OCI-LY7 (cell line): ENCODE measurements at regions not wholly inside any gene's neighbourhood (a gene's known extent, or its start where the extent isn't known, plus 50 kb on each side); places are given as distances from the start of the nearest gene placed in this dataset.
"Not testable (repeated sequence)": the region's sequence is repeated elsewhere in the genome, so short reads cannot be mapped to it uniquely, and the experiment has no call there.

Source experiments
- BruUV-seq: library from RNA; stranded (reverse); fragments of 400-500 nt; replicated peaks from 2 replicates; lab custom pipeline; 2021; lab: Mats Ljungman, UMichigan
- CTCF ChIA-PET: fragments of 300-600 bp; sonication (Branson Sonifier 250); formaldehyde crosslinking; loops from one replicate; lab custom pipeline; 2022; ENCODE audit warnings: antibody characterized with exemption; ENCODE audit not compliant: unreplicated experiment; lab: Charles Lee
- POLR2A ChIA-PET: fragments of 300-600 bp; sonication (Branson Sonifier 250); formaldehyde crosslinking; loops from one replicate; lab custom pipeline; 2022; ENCODE audit warnings: antibody characterized with exemption; lab: Charles Lee
- DNase-seq: peaks from one replicate; pipeline ENCODE4 v3.0.0-alpha.2; 2015; ENCODE audit warnings: low spot score
- H2AFZ ChIP-seq: fragments of 200-600 bp; sonication (generic), shearing (Covaris generic); 2 replicates; pipeline ENCODE4 v1.6.1; 2014; ENCODE audit warnings: mild to moderate bottlenecking, antibody characterized with exemption, low read length, moderate library complexity
- H3K27ac ChIP-seq: fragments of 200-600 bp; sonication (generic); 2 replicates; pipeline ENCODE4 v1.5.1; 2014; ENCODE audit warnings: mixed run types, low read depth, mild to moderate bottlenecking, moderate library complexity, low read length, inconsistent platforms; ENCODE audit not compliant: poor library complexity, severe bottlenecking
- H3K36me3 ChIP-seq: fragments of 200-600 bp; sonication (generic); 2 replicates; pipeline ENCODE4 v1.6.1; 2014; ENCODE audit warnings: mild to moderate bottlenecking, antibody characterized with exemption, low read length, moderate library complexity, mixed read lengths; ENCODE audit not compliant: insufficient read depth
- H3K4me1 ChIP-seq: fragments of 200-600 bp; sonication (generic); 2 replicates; pipeline ENCODE4 v1.5.1; 2014; ENCODE audit warnings: mild to moderate bottlenecking, low read length; ENCODE audit not compliant: insufficient read depth, poor library complexity, severe bottlenecking
- H3K4me2 ChIP-seq: fragments of 200-600 bp; sonication (generic); 2 replicates; pipeline ENCODE4 v1.6.1; 2014; ENCODE audit warnings: mild to moderate bottlenecking, low read length
- H3K4me3 ChIP-seq: fragments of 200-600 bp; sonication (generic); 2 replicates; pipeline ENCODE4 v1.5.1; 2014; ENCODE audit warnings: mild to moderate bottlenecking, low read depth, low read length; ENCODE audit not compliant: poor library complexity, severe bottlenecking
- H3K79me2 ChIP-seq: fragments of 200-600 bp; sonication (generic); 2 replicates; pipeline ENCODE4 v1.6.1; 2016; ENCODE audit warnings: low read depth, mild to moderate bottlenecking, low read length, moderate library complexity, mixed read lengths; ENCODE audit not compliant: insufficient read depth
- H3K9me2 ChIP-seq: fragments of 200-600 bp; sonication (generic); 2 replicates; pipeline ENCODE4 v1.6.1; 2016; ENCODE audit warnings: mild to moderate bottlenecking, low read length, mixed read lengths; ENCODE audit not compliant: insufficient read depth
- H3K9me3 ChIP-seq: fragments of 200-600 bp; sonication (generic); 2 replicates; pipeline ENCODE4 v1.6.1; 2014; ENCODE audit warnings: mild to moderate bottlenecking, mixed run types, low read length, mixed read lengths
- H4K20me1 ChIP-seq: fragments of 200-600 bp; sonication (generic); 2 replicates; pipeline ENCODE4 v1.6.1; 2014; ENCODE audit warnings: mild to moderate bottlenecking, antibody characterized with exemption, low read length, moderate library complexity, mixed read lengths; ENCODE audit not compliant: insufficient read depth
- EZH2phosphoT487 ChIP-seq: fragments of 200-600 bp; sonication (generic); IDR thresholded peaks from 2 replicates; pipeline ENCODE4 v1.6.1; 2018; ENCODE audit warnings: low read depth, borderline replicate concordance, mild to moderate bottlenecking, mixed run types, antibody characterized with exemption, low read length, moderate library complexity, mixed read lengths
- intact Hi-C: fragments of 100-400 bp; cut with micrococcal nuclease; formaldehyde crosslinking; loops from one replicate; pipeline ENCODE4 v1.10.0; 2022; ENCODE audit not compliant: unreplicated experiment
- TF ChIP-seq, protein P1 (sequence below): fragments of 200-600 bp; sonication (generic); conservative IDR thresholded peaks from 2 replicates; pipeline ENCODE4 v1.5.1; 2014; ENCODE audit warnings: mild to moderate bottlenecking, antibody characterized with exemption, low read length, moderate library complexity, mixed read lengths

DNA sequence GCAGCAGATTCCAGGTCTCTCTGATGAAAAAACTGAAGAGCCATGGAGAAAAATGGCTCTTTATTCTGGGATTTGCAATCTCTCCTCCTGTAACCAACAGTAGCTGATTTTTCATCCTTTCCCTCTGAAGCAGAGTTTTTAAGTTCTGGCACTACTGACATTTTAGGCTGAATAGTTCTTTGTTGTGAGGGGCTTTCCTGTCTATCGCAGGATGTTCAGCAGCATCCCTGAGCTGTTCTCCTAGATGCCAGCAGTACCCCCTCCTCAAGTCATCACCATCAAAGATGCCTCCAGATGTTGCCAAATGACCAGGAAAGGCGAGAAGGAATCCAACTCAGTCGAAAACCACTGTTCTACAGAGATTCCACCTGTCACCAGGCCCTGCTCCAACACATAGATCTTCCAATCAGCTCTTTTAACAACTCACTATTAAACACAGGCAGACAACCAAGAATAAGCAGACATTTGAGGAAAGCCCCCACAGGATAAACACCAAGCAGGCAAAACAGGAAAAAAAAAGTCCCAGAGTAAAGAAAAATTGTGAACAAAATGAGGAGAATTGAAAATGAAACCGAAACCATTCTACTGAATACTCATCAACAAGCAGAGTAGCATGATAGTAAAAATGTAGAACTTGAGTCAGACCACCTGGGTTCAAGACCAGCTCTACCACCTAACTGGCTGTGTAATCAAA lies 124.8 kb downstream of the MPP7 start:
- no peak overlapping the region for H3K27ac ChIP-seq
- H3K4me2 ChIP-seq = peak overlapping the region; percentile 57
- POLR2A ChIA-PET = interaction anchor here (0.7 to 1.2 kb wide), 3 partner anchors 123 to 808 kb away, joined by 3 read pairs; no protein-coding TSS in a partner anchor
- no peaks in the 10 kb centered on the region for H3K9me2 ChIP-seq
- BruUV-seq = no TSS peak
- no peaks in the 10 kb centered on the region for H3K9me3 ChIP-seq
- H4K20me1 ChIP-seq = no peaks in the 10 kb centered on the region
- peak overlapping the region; percentile 25 for H3K4me3 ChIP-seq
- H3K36me3 ChIP-seq = no peaks in the 10 kb centered on the region
- H2AFZ ChIP-seq = peak overlapping the region; percentile 52; the same call in 1 of the 2 replicates
- intact Hi-C loops = loop anchor here (2.0 to 5.0 kb wide), 4 partner anchors 63 to 619 kb away; partner anchors contain the start of gene MPP7
- CTCF ChIA-PET = interaction anchor here (0.5 kb wide), 1 partner anchor 522 kb away, joined by 4 read pairs; no protein-coding TSS in a partner anchor
- peaks cover 36% of the 10 kb centered on the region for H3K4me1 ChIP-seq
- peak; percentile 34 for DNase-seq
- no peak for TF ChIP-seq EZH2phosphoT487
- H3K79me2 ChIP-seq = no peaks in the 10 kb centered on the region; the same call in 1 of the 2 replicates

DNA sequence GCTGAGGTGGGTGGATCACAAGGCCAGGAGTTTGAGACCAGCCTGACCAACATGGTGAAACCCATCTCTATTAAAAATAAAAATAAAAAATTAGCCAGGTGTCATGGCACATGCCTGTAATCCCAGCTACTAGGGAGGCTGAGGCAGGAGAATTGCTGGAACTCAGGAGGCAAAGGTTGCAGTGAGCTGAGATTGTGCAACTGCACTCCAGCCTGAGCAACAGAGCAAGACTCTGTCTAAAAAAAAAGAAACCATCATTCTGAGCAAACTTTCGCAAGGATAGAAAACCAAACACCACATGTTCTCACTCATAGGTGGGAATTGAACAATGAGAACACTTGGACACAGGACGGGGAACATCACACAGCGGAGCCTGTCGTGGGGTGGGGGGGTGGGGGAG lies 126.4 kb downstream of the MPP7 start:
- intact Hi-C loops = loop anchor here (5.0 kb wide), 1 partner anchor 126 kb away; the partner anchor contains the start of gene MPP7
- POLR2A ChIA-PET, H3K27ac ChIP-seq, H3K36me3 ChIP-seq, DNase-seq, BruUV-seq, H3K9me2 ChIP-seq, CTCF ChIA-PET, H3K4me2 ChIP-seq, H3K4me3 ChIP-seq, H2AFZ ChIP-seq, H3K79me2 ChIP-seq, H3K9me3 ChIP-seq, H4K20me1 ChIP-seq: not testable (repeated sequence)
- H3K4me1 ChIP-seq = peaks cover 33% of the 10 kb centered on the region

DNA sequence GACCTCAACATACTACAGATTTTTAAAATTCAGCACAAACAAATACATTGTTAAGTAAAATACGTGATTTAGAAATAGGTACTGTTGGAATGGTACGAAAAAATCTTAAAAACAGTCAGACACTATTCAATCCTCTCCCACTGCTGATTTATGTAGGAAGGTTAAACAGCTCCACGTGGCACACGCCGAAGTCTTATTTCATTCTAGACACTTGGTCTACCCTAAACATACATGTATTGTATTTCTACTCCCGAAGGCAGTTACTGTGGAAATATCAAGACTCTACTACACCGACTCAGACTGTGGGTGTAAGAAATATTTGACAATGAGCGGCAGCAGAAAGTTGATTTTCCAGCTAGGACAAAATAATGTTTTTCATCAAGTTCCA lies 130.6 kb downstream of the MPP7 start:
- intact Hi-C loops = no loop called here
- no peak for DNase-seq
- POLR2A ChIA-PET = interaction anchor here (0.5 to 0.6 kb wide), 2 partner anchors 9 to 41 kb away, joined by 3 to 6 read pairs; no protein-coding TSS in a partner anchor
- CTCF ChIA-PET = no interaction called here
- Histone ChIP-seq H3K4me2 (no peak overlapping the region), H3K9me3 (no peaks in the 10 kb centered on the region), H3K9me2 (0 out of 2 replicates have a peak, but pooled peaks cover 3% of the 10 kb centered on the region), H3K27ac (no peak overlapping the region), H3K4me3 (no peak overlapping the region), H3K36me3 (no peaks in the 10 kb centered on the region), H3K79me2 (no peaks in the 10 kb centered on the region; the same call in 1 of the 2 replicates), H3K4me1 (no peaks in the 10 kb centered on the region), H2AFZ (no peak overlapping the region), H4K20me1 (no peaks in the 10 kb centered on the region)
- BruUV-seq = no TSS peak
- no peak for TF ChIP-seq EZH2phosphoT487
- TF ChIP-seq, protein P1, sequence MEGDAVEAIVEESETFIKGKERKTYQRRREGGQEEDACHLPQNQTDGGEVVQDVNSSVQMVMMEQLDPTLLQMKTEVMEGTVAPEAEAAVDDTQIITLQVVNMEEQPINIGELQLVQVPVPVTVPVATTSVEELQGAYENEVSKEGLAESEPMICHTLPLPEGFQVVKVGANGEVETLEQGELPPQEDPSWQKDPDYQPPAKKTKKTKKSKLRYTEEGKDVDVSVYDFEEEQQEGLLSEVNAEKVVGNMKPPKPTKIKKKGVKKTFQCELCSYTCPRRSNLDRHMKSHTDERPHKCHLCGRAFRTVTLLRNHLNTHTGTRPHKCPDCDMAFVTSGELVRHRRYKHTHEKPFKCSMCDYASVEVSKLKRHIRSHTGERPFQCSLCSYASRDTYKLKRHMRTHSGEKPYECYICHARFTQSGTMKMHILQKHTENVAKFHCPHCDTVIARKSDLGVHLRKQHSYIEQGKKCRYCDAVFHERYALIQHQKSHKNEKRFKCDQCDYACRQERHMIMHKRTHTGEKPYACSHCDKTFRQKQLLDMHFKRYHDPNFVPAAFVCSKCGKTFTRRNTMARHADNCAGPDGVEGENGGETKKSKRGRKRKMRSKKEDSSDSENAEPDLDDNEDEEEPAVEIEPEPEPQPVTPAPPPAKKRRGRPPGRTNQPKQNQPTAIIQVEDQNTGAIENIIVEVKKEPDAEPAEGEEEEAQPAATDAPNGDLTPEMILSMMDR = no peak
